Activated T-helper 17 cell treated with anti-CD3 and anti-CD28 coated beads, Interleukin-2, amount 50 U/mL, for 72 hours (primary cell): ENCODE measurements at regions not wholly inside any gene's neighbourhood (a gene's known extent, or its start where the extent isn't known, plus 50 kb on each side); places are given as distances from the start of the nearest gene placed in this dataset.

Experiments
- ATAC-seq: fragments of 150-1000 bp; cut with Tn5 transposase; replicated peaks from 2 replicates; pipeline ENCODE4 v1.10.0; 2021; ENCODE audit warnings: mild to moderate bottlenecking, moderate library complexity
- H3K27ac Mint-ChIP-seq: one replicate; pipeline ENCODE4 v1.8.0; 2022; ENCODE audit warnings: mixed read lengths
- H3K27me3 Mint-ChIP-seq: one replicate; pipeline ENCODE4 v1.8.0; 2022; ENCODE audit warnings: mixed read lengths
- H3K36me3 Mint-ChIP-seq: one replicate; pipeline ENCODE4 v1.8.0; 2022; ENCODE audit warnings: low read depth, mild to moderate bottlenecking, mixed read lengths
- H3K4me1 Mint-ChIP-seq: one replicate; pipeline ENCODE4 v1.8.0; 2022; ENCODE audit warnings: mixed read lengths
- H3K4me3 Mint-ChIP-seq: one replicate; pipeline ENCODE4 v1.8.0; 2022; ENCODE audit warnings: mild to moderate bottlenecking, mixed read lengths
- H3K9me3 Mint-ChIP-seq: one replicate; pipeline ENCODE4 v1.8.0; 2022; ENCODE audit warnings: mixed read lengths

- no peaks in the 10 kb centered on the region for H3K4me1 Mint-ChIP-seq
- no peak for ATAC-seq
- peaks cover 3% of the 10 kb centered on the region for H3K9me3 Mint-ChIP-seq
- H3K27ac Mint-ChIP-seq: no peak overlapping the region
- no peak overlapping the region for H3K4me3 Mint-ChIP-seq
- H3K36me3 Mint-ChIP-seq: no peaks in the 10 kb centered on the region
- H3K27me3 Mint-ChIP-seq: peaks cover 8% of the 10 kb centered on the region
Observed at GRCh38 chr2:226660526-226660925, 139.1 kb downstream of the IRS1 start.

- H3K27ac Mint-ChIP-seq: no peak overlapping the region
- H3K4me1 Mint-ChIP-seq: no peaks in the 10 kb centered on the region
- peaks cover 3% of the 10 kb centered on the region for H3K9me3 Mint-ChIP-seq
- no peak for ATAC-seq
- H3K36me3 Mint-ChIP-seq: no peaks in the 10 kb centered on the region
- H3K4me3 Mint-ChIP-seq: no peak overlapping the region
- peaks cover 8% of the 10 kb centered on the region for H3K27me3 Mint-ChIP-seq
Observed at GRCh38 chr2:226660124-226660523, 139.5 kb downstream of the IRS1 start.

GRCh38 chr2:226659410-226659809, 140.2 kb downstream of the IRS1 start:
- Mint-ChIP-seq H3K9me3 (peaks cover 3% of the 10 kb centered on the region), H3K4me3 (no peak overlapping the region), H3K27me3 (peaks cover 3% of the 10 kb centered on the region), H3K36me3 (no peaks in the 10 kb centered on the region), H3K4me1 (no peaks in the 10 kb centered on the region), H3K27ac (no peak overlapping the region)
- no peak for ATAC-seq

GRCh38 chr2:226658555-226658954, 141.1 kb downstream of the IRS1 start:
- no peak overlapping the region for H3K27ac Mint-ChIP-seq
- no peaks in the 10 kb centered on the region for H3K36me3 Mint-ChIP-seq
- H3K27me3 Mint-ChIP-seq: peaks cover 3% of the 10 kb centered on the region
- no peaks in the 10 kb centered on the region for H3K4me1 Mint-ChIP-seq
- no peak overlapping the region for H3K4me3 Mint-ChIP-seq
- ATAC-seq: no peak
- peaks cover 3% of the 10 kb centered on the region for H3K9me3 Mint-ChIP-seq

GRCh38 chr2:226657340-226658053, 142.1 kb downstream of the IRS1 start:
- H3K4me1 Mint-ChIP-seq: peaks cover 2% of the 10 kb centered on the region

GRCh38 chr2:226656367-226656766, 143.3 kb downstream of the IRS1 start:
- Mint-ChIP-seq H3K4me3 (no peak overlapping the region), H3K27ac (no peak overlapping the region), H3K36me3 (no peaks in the 10 kb centered on the region), H3K27me3 (no peaks in the 10 kb centered on the region), H3K4me1 (peaks cover 7% of the 10 kb centered on the region), H3K9me3 (peaks cover 3% of the 10 kb centered on the region)
- no peak for ATAC-seq

More at GRCh38 chr2:226657340-226658053, 142.1 kb downstream of the IRS1 start:
- Mint-ChIP-seq H3K27ac (no peak overlapping the region), H3K9me3 (peaks cover 3% of the 10 kb centered on the region), H3K4me3 (no peak overlapping the region), H3K36me3 (no peaks in the 10 kb centered on the region), H3K27me3 (peaks cover 3% of the 10 kb centered on the region)
- ATAC-seq: no peak

- no peaks in the 10 kb centered on the region for H3K36me3 Mint-ChIP-seq
- no peaks in the 10 kb centered on the region for H3K27me3 Mint-ChIP-seq
- H3K27ac Mint-ChIP-seq: no peak overlapping the region
- peaks cover 3% of the 10 kb centered on the region for H3K9me3 Mint-ChIP-seq
- H3K4me3 Mint-ChIP-seq: no peak overlapping the region
- H3K4me1 Mint-ChIP-seq: peaks cover 7% of the 10 kb centered on the region
- no peak for ATAC-seq
Observed at GRCh38 chr2:226655871-226656270, 143.7 kb downstream of the IRS1 start.

- H3K36me3 Mint-ChIP-seq: no peaks in the 10 kb centered on the region
- no peak overlapping the region for H3K27ac Mint-ChIP-seq
- peaks cover 17% of the 10 kb centered on the region for H3K4me1 Mint-ChIP-seq
- H3K4me3 Mint-ChIP-seq: no peak overlapping the region
- H3K27me3 Mint-ChIP-seq: no peaks in the 10 kb centered on the region
- H3K9me3 Mint-ChIP-seq: peaks cover 10% of the 10 kb centered on the region
- ATAC-seq: no peak
Observed at GRCh38 chr2:226652983-226653765, 146.4 kb downstream of the IRS1 start.

- Mint-ChIP-seq H3K4me1 (peaks cover 17% of the 10 kb centered on the region), H3K9me3 (peaks cover 8% of the 10 kb centered on the region), H3K4me3 (peak overlapping the region; percentile 17), H3K27me3 (no peaks in the 10 kb centered on the region), H3K27ac (no peak overlapping the region), H3K36me3 (no peaks in the 10 kb centered on the region)
- peak; percentile 76 for ATAC-seq
Observed at GRCh38 chr2:226652369-226652768, 147.3 kb downstream of the IRS1 start.

- peak overlapping the region; percentile 74 for H3K27ac Mint-ChIP-seq
- peak; percentile 86 for ATAC-seq
- H3K27me3 Mint-ChIP-seq: no peaks in the 10 kb centered on the region
- H3K36me3 Mint-ChIP-seq: no peaks in the 10 kb centered on the region
- peak overlapping the region; percentile 49 for H3K4me3 Mint-ChIP-seq
- peaks cover 8% of the 10 kb centered on the region for H3K9me3 Mint-ChIP-seq
- peaks cover 17% of the 10 kb centered on the region for H3K4me1 Mint-ChIP-seq
Observed at GRCh38 chr2:226649871-226650660, 149.6 kb downstream of the IRS1 start.

GRCh38 chr2:226649201-226649600, 150.4 kb downstream of the IRS1 start:
- no peaks in the 10 kb centered on the region for H3K27me3 Mint-ChIP-seq
- no peaks in the 10 kb centered on the region for H3K36me3 Mint-ChIP-seq
- peaks cover 8% of the 10 kb centered on the region for H3K9me3 Mint-ChIP-seq
- H3K4me1 Mint-ChIP-seq: peaks cover 17% of the 10 kb centered on the region
- peak overlapping the region; percentile 74 for H3K27ac Mint-ChIP-seq
- no peak overlapping the region for H3K4me3 Mint-ChIP-seq
- ATAC-seq: no peak

- Mint-ChIP-seq H3K36me3 (no peaks in the 10 kb centered on the region), H3K4me3 (no peak overlapping the region), H3K27ac (no peak overlapping the region), H3K27me3 (no peaks in the 10 kb centered on the region), H3K9me3 (peaks cover 8% of the 10 kb centered on the region), H3K4me1 (peaks cover 17% of the 10 kb centered on the region)
- no peak for ATAC-seq
Observed at GRCh38 chr2:226647621-226648518, 151.8 kb downstream of the IRS1 start.

GRCh38 chr2:226644399-226644865, 155.2 kb downstream of the IRS1 start:
- Mint-ChIP-seq H3K36me3 (no peaks in the 10 kb centered on the region), H3K4me1 (no peaks in the 10 kb centered on the region), H3K27ac (no peak overlapping the region), H3K4me3 (no peak overlapping the region), H3K9me3 (peaks cover 5% of the 10 kb centered on the region), H3K27me3 (no peaks in the 10 kb centered on the region)
- no peak for ATAC-seq

GRCh38 chr2:226643946-226644282, 155.7 kb downstream of the IRS1 start:
- Mint-ChIP-seq H3K4me3 (no peak overlapping the region), H3K27me3 (no peaks in the 10 kb centered on the region), H3K36me3 (no peaks in the 10 kb centered on the region), H3K4me1 (no peaks in the 10 kb centered on the region), H3K9me3 (peaks cover 4% of the 10 kb centered on the region), H3K27ac (no peak overlapping the region)
- ATAC-seq: no peak
